ENCODE measurements at regions not wholly inside any gene's neighbourhood (a gene's known extent, or its start where the extent isn't known, plus 50 kb on each side); places are given as distances from the start of the nearest gene placed in this dataset.

DNA sequence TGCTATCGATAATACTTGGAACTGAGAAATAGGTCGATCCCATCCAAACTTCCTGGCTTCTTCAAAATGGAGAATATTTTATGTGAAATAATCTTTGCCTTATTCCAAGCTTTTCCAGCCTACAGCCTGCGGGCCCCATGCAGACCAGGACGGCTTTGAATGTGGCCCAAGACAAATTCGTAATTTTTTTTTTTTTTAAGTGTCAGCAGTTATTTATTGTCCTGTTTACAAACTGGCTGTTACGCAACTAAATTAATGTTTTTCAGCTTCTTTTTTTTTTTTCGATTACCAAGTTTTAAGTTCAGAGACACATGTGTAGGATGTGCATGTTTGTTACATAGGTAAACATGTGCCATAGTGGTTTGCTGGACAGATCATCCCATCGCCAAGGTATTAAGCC is 411.7 kb upstream of the EDIL3 start:
- TF ChIP-seq CTCF (IDR thresholded peaks at IDR 0.05; ENCODE audit: low read length) (no peak), EZH2 (optimal IDR thresholded peaks at IDR 0.05; ENCODE audit: low read depth, low read length) (no peak)
